WTC11 (cell line): ENCODE measurements at regions not wholly inside any gene's neighbourhood (a gene's known extent, or its start where the extent isn't known, plus 50 kb on each side); places are given as distances from the start of the nearest gene placed in this dataset.
A peak's percentile ranks its signal among the peaks of the same experiment; 100 is the strongest.

ENCODE experiments used
- ATAC-seq: fragments of 200-7000 bp; cut with Tn5 transposase; 2 replicates; pipeline ENCODE4 v1.10.0; 2021; ENCODE audit warnings: mild to moderate bottlenecking, moderate library complexity
- CTCF ChIA-PET: fragments of 300-600 bp; sonication (Branson Sonifier 250); formaldehyde crosslinking; loops from one replicate; lab custom pipeline; 2021; ENCODE audit warnings: antibody characterized with exemption; lab: Charles Lee
- POLR2A ChIA-PET: fragments of 350-600 bp; sonication (Branson Sonifier 250); formaldehyde crosslinking; loops from one replicate; lab custom pipeline; 2021; ENCODE audit warnings: antibody characterized with exemption; lab: Charles Lee
- DNase-seq: peaks from one replicate; pipeline ENCODE4 v3.0.0; 2021; ENCODE audit warnings: low spot score
- H3K27ac Mint-ChIP-seq: 2 replicates; pipeline ENCODE4 v1.8.0; 2021; ENCODE audit warnings: mixed read lengths
- H3K27me3 Mint-ChIP-seq: 2 replicates; pipeline ENCODE4 v1.8.0; 2021; ENCODE audit warnings: low read depth, mild to moderate bottlenecking, moderate library complexity, mixed read lengths
- H3K36me3 Mint-ChIP-seq: 2 replicates; pipeline ENCODE4 v1.8.0; 2021; ENCODE audit warnings: mixed read lengths
- H3K4me1 Mint-ChIP-seq: 2 replicates; pipeline ENCODE4 v1.8.0; 2022; ENCODE audit warnings: mixed read lengths
- H3K4me3 Mint-ChIP-seq: 2 replicates; pipeline ENCODE4 v1.8.0; 2021; ENCODE audit warnings: mild to moderate bottlenecking, moderate library complexity, mixed read lengths
- H3K9me3 Mint-ChIP-seq: 2 replicates; pipeline ENCODE4 v1.8.0; 2021; ENCODE audit warnings: mixed read lengths
- CREB1 ChIP-seq: sonication (generic); formaldehyde crosslinking; IDR thresholded peaks from 2 replicates; pipeline ENCODE4 v1.8.0; 2023; ENCODE audit warnings: mild to moderate bottlenecking, missing genetic modification reagents
- E2F4 ChIP-seq: sonication (generic); formaldehyde crosslinking; IDR thresholded peaks from 2 replicates; pipeline ENCODE4 v1.8.1; 2022; ENCODE audit warnings: low read depth, mild to moderate bottlenecking, moderate library complexity, missing genetic modification reagents, borderline replicate concordance
- ELF4 ChIP-seq: sonication (generic); formaldehyde crosslinking; IDR thresholded peaks from 2 replicates; pipeline ENCODE4 v1.8.1; 2022; ENCODE audit warnings: low read depth, mild to moderate bottlenecking, moderate library complexity, missing genetic modification reagents
- FOXP4 ChIP-seq: sonication (generic); formaldehyde crosslinking; IDR thresholded peaks from 2 replicates; pipeline ENCODE4 v1.8.0; 2022; ENCODE audit warnings: mild to moderate bottlenecking, missing genetic modification reagents
- HMGA2 ChIP-seq: fragments of 250-450 bp; sonication (Bioruptor Pico); IDR thresholded peaks from 2 replicates; pipeline ENCODE4 v1.4.0; 2021; ENCODE audit warnings: mild to moderate bottlenecking, moderate library complexity
- MXD4 ChIP-seq: fragments of 250-450 bp; sonication (Bioruptor Pico); IDR thresholded peaks from 2 replicates; pipeline ENCODE4 v1.8.0; 2021; ENCODE audit warnings: mild to moderate bottlenecking, moderate library complexity, borderline replicate concordance
- MYBL2 ChIP-seq: sonication (generic); formaldehyde crosslinking; IDR thresholded peaks from 2 replicates; pipeline ENCODE4 v1.8.1; 2023; ENCODE audit warnings: mild to moderate bottlenecking, moderate library complexity, missing genetic modification reagents
- NFYB ChIP-seq: sonication (generic); formaldehyde crosslinking; conservative IDR thresholded peaks from 2 replicates; pipeline ENCODE4 v1.8.0; 2022; ENCODE audit warnings: low read depth, missing genetic modification reagents
- NR1H2 ChIP-seq: sonication (generic); formaldehyde crosslinking; IDR thresholded peaks from 2 replicates; pipeline ENCODE4 v1.9.0; 2021; ENCODE audit warnings: mild to moderate bottlenecking, moderate library complexity, missing genetic modification reagents
- PRDM15 ChIP-seq: sonication (generic); formaldehyde crosslinking; IDR thresholded peaks from 2 replicates; pipeline ENCODE4 v1.8.0; 2022; ENCODE audit warnings: missing genetic modification reagents
- RELA ChIP-seq: sonication (generic); formaldehyde crosslinking; IDR thresholded peaks from 2 replicates; pipeline ENCODE4 v1.8.1; 2022; ENCODE audit warnings: missing genetic modification reagents, mild to moderate bottlenecking, borderline replicate concordance
- STAT6 ChIP-seq: sonication (generic); formaldehyde crosslinking; conservative IDR thresholded peaks from 2 replicates; pipeline ENCODE4 v1.8.1; 2023; ENCODE audit warnings: mild to moderate bottlenecking, low read depth, missing genetic modification reagents, moderate library complexity
- ZMAT4 ChIP-seq: fragments of 250-450 bp; sonication (Bioruptor Pico); IDR thresholded peaks from 2 replicates; pipeline ENCODE4 v1.9.0; 2021; ENCODE audit warnings: mild to moderate bottlenecking
- ZNF219 ChIP-seq: sonication (generic); formaldehyde crosslinking; IDR thresholded peaks from 2 replicates; pipeline ENCODE4 v1.8.0; 2023; ENCODE audit warnings: missing genetic modification reagents, mild to moderate bottlenecking, borderline replicate concordance
- ZNF232 ChIP-seq: sonication (generic); formaldehyde crosslinking; IDR thresholded peaks from 2 replicates; pipeline ENCODE4 v1.8.0; 2022; ENCODE audit warnings: mild to moderate bottlenecking, missing genetic modification reagents
- ZNF423 ChIP-seq: fragments of 250-450 bp; sonication (Bioruptor Pico); IDR thresholded peaks from 2 replicates; pipeline ENCODE4 v2.1.2; 2022; ENCODE audit warnings: mild to moderate bottlenecking, moderate library complexity
- ZNF671 ChIP-seq: fragments of 250-450 bp; sonication (Bioruptor Pico); IDR thresholded peaks from 2 replicates; pipeline ENCODE4 v1.8.0; 2021; ENCODE audit warnings: mild to moderate bottlenecking

- no peak for TF ChIP-seq FOXP4 (CRISPR knock-in tag)
- TF ChIP-seq PRDM15 (CRISPR knock-in tag), result no peak
- no peak for TF ChIP-seq ZNF219
- TF ChIP-seq MYBL2 (CRISPR knock-in tag), result no peak
- TF ChIP-seq MXD4 (CRISPR knock-in tag), result no peak
- no peak for TF ChIP-seq ZMAT4
- no peak for TF ChIP-seq NFYB (CRISPR knock-in tag)
- TF ChIP-seq E2F4, result no peak
- TF ChIP-seq CREB1 (CRISPR knock-in tag), result no peak
- TF ChIP-seq ZNF671 (CRISPR knock-in tag), result no peak
- no peak for TF ChIP-seq STAT6
- TF ChIP-seq RELA, result no peak
Observed at GRCh38 chr5:136894070-136894469, 528.7 kb upstream of the TRPC7 start (continued).

GRCh38 chr5:136892000-136892399 lies 526.7 kb upstream of the TRPC7 start:
- POLR2A ChIA-PET, result no interaction called here
- H3K27ac Mint-ChIP-seq, result peak overlapping the region; percentile 87
- DNase-seq, result no peak
- peak overlapping the region; percentile 43 for H3K4me3 Mint-ChIP-seq
- TF ChIP-seq NR1H2 (CRISPR knock-in tag), result no peak
- TF ChIP-seq ZNF232 (CRISPR knock-in tag), result no peak
- TF ChIP-seq HMGA2 (CRISPR knock-in tag), result no peak
- no peak for TF ChIP-seq ZNF423 (CRISPR knock-in tag)
- TF ChIP-seq MYBL2 (CRISPR knock-in tag), result no peak
- no peak for TF ChIP-seq ZNF671 (CRISPR knock-in tag)
- no peak for TF ChIP-seq ELF4 (CRISPR knock-in tag)
- ATAC-seq, result peak; percentile 62
- peaks cover 4% of the 10 kb centered on the region for H3K9me3 Mint-ChIP-seq
- H3K36me3 Mint-ChIP-seq, result no peaks in the 10 kb centered on the region
- H3K27me3 Mint-ChIP-seq, result no peaks in the 10 kb centered on the region
- peaks cover 21% of the 10 kb centered on the region for H3K4me1 Mint-ChIP-seq
- CTCF ChIA-PET, result interaction anchor here (0.6 to 2.0 kb wide), 7 partner anchors 125 to 851 kb away, joined by 3 to 6 read pairs (median 4); no protein-coding TSS in a partner anchor
